ENCODE measurements at regions not wholly inside any gene's neighbourhood (a gene's known extent, or its start where the extent isn't known, plus 50 kb on each side); places are given as distances from the start of the nearest gene placed in this dataset.

DNA sequence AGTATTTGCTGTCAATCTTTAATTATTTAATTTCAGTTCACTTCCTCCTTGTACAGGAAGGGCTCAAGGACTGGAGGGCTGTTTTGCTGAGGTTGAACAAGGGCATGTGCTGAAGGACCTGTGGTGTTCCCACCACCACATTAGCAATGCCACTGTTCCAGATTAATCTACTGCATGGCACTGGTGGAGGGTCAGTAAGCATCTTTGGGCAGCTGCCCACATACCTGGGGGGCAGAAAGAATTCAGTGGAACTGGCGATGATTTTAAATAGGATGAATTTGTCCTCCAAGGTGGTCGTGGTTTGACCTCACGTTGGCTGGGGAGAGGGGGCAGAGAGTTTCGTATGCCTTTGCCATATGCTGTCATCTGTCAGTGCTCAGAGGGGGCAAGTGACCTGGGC, 244.8 kb downstream of the TLE3 start:
- Histone ChIP-seq H3K79me2 (ENCODE audit: insufficient read depth, low read depth, low read length) (no peaks in the 10 kb centered on the region), H3K27ac (ENCODE audit: low read depth, low read length, poor library complexity, severe bottlenecking) (no peak overlapping the region), H3K4me3 (ENCODE audit: low read depth, low read length, poor library complexity, severe bottlenecking) (no peak overlapping the region), H3K36me3 (ENCODE audit: insufficient read depth, low read length) (no peaks in the 10 kb centered on the region), H3K9me2 (ENCODE audit: insufficient read depth, low read length) (no peaks in the 10 kb centered on the region), H3K4me2 (ENCODE audit: low read length) (no peak overlapping the region), H2AFZ (ENCODE audit: low read length) (no peak overlapping the region), H3K4me1 (ENCODE audit: insufficient read depth, low read length, poor library complexity, severe bottlenecking) (peaks cover 25% of the 10 kb centered on the region), H3K9me3 (ENCODE audit: low read length) (no peaks in the 10 kb centered on the region), H4K20me1 (ENCODE audit: insufficient read depth, low read length) (no peaks in the 10 kb centered on the region)
- no TSS peak for BruUV-seq (replicated peaks)
- intact Hi-C loops (cut with micrococcal nuclease; ENCODE audit: unreplicated experiment), result no loop called here
- ChIA-PET POLR2A (no interaction called here), CTCF (ENCODE audit: unreplicated experiment) (no interaction called here)
- TF ChIP-seq EZH2phosphoT487 (IDR thresholded peaks at IDR 0.05; ENCODE audit: borderline replicate concordance, low read depth, low read length) (no peak), CTCF (conservative IDR thresholded peaks at IDR 0.05; ENCODE audit: low read length) (no peak)
- DNase-seq (ENCODE audit: low spot score), result no peak

- Histone ChIP-seq H3K79me2 (ENCODE audit: insufficient read depth, low read depth, low read length) (no peaks in the 10 kb centered on the region), H4K20me1 (ENCODE audit: insufficient read depth, low read length) (no peaks in the 10 kb centered on the region), H3K9me3 (ENCODE audit: low read length) (no peaks in the 10 kb centered on the region), H2AFZ (ENCODE audit: low read length) (no peak overlapping the region), H3K9me2 (ENCODE audit: insufficient read depth, low read length) (no peaks in the 10 kb centered on the region), H3K4me1 (ENCODE audit: insufficient read depth, low read length, poor library complexity, severe bottlenecking) (peaks cover 31% of the 10 kb centered on the region), H3K27ac (ENCODE audit: low read depth, low read length, poor library complexity, severe bottlenecking) (no peak overlapping the region), H3K4me2 (ENCODE audit: low read length) (no peak overlapping the region), H3K36me3 (ENCODE audit: insufficient read depth, low read length) (no peaks in the 10 kb centered on the region), H3K4me3 (ENCODE audit: low read depth, low read length, poor library complexity, severe bottlenecking) (no peak overlapping the region)
- DNase-seq (ENCODE audit: low spot score), result no peak
- intact Hi-C loops (cut with micrococcal nuclease; ENCODE audit: unreplicated experiment), result no loop called here
- ChIA-PET CTCF (ENCODE audit: unreplicated experiment) (no interaction called here), POLR2A (no interaction called here)
- no TSS peak for BruUV-seq (replicated peaks)
- TF ChIP-seq CTCF (conservative IDR thresholded peaks at IDR 0.05; ENCODE audit: low read length) (no peak), EZH2phosphoT487 (IDR thresholded peaks at IDR 0.05; ENCODE audit: borderline replicate concordance, low read depth, low read length) (no peak)
Measured at GRCh38 chr15:69853544-69853951, 244.2 kb downstream of the TLE3 start.

DNA sequence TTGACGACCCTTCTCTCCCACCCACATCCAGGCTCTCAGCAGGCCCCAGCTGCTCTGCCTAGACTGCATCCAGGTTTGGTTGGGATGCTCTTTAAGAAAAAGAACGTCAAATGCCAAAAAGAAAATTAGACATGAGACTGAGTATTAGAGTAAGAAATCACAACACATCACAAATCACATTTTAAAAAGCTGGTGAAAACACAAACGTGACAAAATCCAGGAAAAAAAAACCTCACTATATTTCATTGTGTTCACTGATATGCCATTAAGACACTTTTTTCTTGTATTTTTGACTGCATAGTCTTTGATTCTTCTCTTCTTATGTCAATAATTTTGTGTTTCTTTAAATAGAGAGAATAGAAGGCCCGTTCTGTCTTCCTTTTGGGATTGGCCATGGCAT, 243.7 kb downstream of the TLE3 start:
- CTCF ChIA-PET (ENCODE audit: unreplicated experiment), result no interaction called here
- no peaks in the 10 kb centered on the region for H3K9me2 ChIP-seq (ENCODE audit: insufficient read depth, low read length)
- H3K27ac ChIP-seq (ENCODE audit: low read depth, low read length, poor library complexity, severe bottlenecking), result no peak overlapping the region
- BruUV-seq (replicated peaks), result no TSS peak
- H3K36me3 ChIP-seq (ENCODE audit: insufficient read depth, low read length), result no peaks in the 10 kb centered on the region
- no peak overlapping the region for H3K4me3 ChIP-seq (ENCODE audit: low read depth, low read length, poor library complexity, severe bottlenecking)
- H3K79me2 ChIP-seq (ENCODE audit: insufficient read depth, low read depth, low read length), result no peaks in the 10 kb centered on the region
- H3K4me1 ChIP-seq (ENCODE audit: insufficient read depth, low read length, poor library complexity, severe bottlenecking), result peaks cover 36% of the 10 kb centered on the region
- no peak for TF ChIP-seq CTCF (conservative IDR thresholded peaks at IDR 0.05; ENCODE audit: low read length)
- no peak for TF ChIP-seq EZH2phosphoT487 (IDR thresholded peaks at IDR 0.05; ENCODE audit: borderline replicate concordance, low read depth, low read length)
- no peak overlapping the region for H2AFZ ChIP-seq (ENCODE audit: low read length)
- no peak overlapping the region for H3K4me2 ChIP-seq (ENCODE audit: low read length)
- no peaks in the 10 kb centered on the region for H4K20me1 ChIP-seq (ENCODE audit: insufficient read depth, low read length)
- intact Hi-C loops (cut with micrococcal nuclease; ENCODE audit: unreplicated experiment), result no loop called here
- POLR2A ChIA-PET, result no interaction called here
- no peak for DNase-seq (ENCODE audit: low spot score)
- H3K9me3 ChIP-seq (ENCODE audit: low read length), result no peaks in the 10 kb centered on the region
